Bronchial epithelial cell (primary cell): ENCODE measurements at regions not wholly inside any gene's neighbourhood (a gene's known extent, or its start where the extent isn't known, plus 50 kb on each side); places are given as distances from the start of the nearest gene placed in this dataset.

Experiments used
- DNase-seq: peaks from one replicate; pipeline ENCODE4 v3.0.0-alpha.2; 2010; ENCODE audit warnings: low read depth
- FAIRE-seq: peaks from 2 replicates; lab custom pipeline; 2011; peaks lifted over from hg19 to GRCh38; lab: Jason Lieb, UNC
- H3K27me3 ChIP-seq: 2 replicates; pipeline ENCODE4 v1.5.1; 2011; ENCODE audit warnings: low read length; ENCODE audit not compliant: control insufficient read depth, insufficient read depth
- H3K36me3 ChIP-seq: 2 replicates; pipeline ENCODE4 v1.5.1; 2011; ENCODE audit warnings: low read length; ENCODE audit not compliant: control insufficient read depth, insufficient read depth
- H3K4me3 ChIP-seq: 2 replicates; pipeline ENCODE4 v1.5.1; 2011; ENCODE audit warnings: mild to moderate bottlenecking, low read depth, low read length, control low read depth
- TF ChIP-seq, protein P1 (sequence below): IDR thresholded peaks from 2 replicates; pipeline ENCODE4 v1.5.1; 2011; ENCODE audit warnings: mild to moderate bottlenecking, moderate library complexity, low read length, control low read depth, inconsistent platforms; ENCODE audit not compliant: insufficient read depth, severe bottlenecking

DNA sequence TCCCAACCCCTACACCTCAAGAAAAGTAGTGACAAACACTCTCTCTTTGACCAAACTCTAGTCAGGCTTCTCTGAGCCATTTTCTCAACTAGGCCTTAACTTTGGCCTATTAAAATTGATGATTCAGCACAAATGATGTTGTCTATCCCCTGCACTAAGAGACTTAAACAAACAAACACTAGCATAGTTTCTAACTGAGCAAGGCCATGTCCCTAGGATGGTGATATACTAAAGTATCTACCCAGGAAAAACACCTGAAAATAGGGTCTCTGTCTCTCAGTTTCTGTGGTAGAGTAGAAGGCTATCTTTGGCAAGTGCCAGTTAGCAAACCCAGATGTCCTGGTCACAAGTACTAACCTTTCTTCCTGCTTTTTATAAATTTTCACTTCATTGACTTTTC, 219.7 kb upstream of the ANO3 start:
- no peaks in the 10 kb centered on the region for H3K36me3 ChIP-seq
- TF ChIP-seq, protein P1, sequence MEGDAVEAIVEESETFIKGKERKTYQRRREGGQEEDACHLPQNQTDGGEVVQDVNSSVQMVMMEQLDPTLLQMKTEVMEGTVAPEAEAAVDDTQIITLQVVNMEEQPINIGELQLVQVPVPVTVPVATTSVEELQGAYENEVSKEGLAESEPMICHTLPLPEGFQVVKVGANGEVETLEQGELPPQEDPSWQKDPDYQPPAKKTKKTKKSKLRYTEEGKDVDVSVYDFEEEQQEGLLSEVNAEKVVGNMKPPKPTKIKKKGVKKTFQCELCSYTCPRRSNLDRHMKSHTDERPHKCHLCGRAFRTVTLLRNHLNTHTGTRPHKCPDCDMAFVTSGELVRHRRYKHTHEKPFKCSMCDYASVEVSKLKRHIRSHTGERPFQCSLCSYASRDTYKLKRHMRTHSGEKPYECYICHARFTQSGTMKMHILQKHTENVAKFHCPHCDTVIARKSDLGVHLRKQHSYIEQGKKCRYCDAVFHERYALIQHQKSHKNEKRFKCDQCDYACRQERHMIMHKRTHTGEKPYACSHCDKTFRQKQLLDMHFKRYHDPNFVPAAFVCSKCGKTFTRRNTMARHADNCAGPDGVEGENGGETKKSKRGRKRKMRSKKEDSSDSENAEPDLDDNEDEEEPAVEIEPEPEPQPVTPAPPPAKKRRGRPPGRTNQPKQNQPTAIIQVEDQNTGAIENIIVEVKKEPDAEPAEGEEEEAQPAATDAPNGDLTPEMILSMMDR = no peak
- no peak for FAIRE-seq

DNA sequence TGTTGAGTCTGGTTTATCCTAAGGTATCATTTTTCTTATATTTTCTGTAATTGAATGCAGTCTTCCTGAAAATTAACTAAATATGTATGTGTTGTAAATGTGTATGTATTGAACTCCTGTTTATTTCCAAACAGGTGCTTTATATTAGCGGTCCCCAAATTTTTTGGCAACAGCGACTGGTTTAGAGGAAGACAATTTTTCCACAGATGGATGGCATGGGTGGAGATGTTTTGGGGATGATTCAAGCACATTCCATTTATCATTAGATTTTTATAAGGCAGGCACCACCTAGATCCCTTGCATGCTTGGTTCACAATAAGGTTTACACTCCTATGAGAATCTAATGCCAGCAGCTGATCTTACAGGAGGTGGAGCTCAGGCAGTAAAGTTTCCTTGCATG, 210.5 kb upstream of the ANO3 start:
- Histone ChIP-seq H3K36me3 (no peaks in the 10 kb centered on the region), H3K27me3 (no peaks in the 10 kb centered on the region), H3K4me3 (no peak overlapping the region)
- no peak for FAIRE-seq
- TF ChIP-seq, protein P1 = no peak
- DNase-seq = no peak

More for the DNA sequence above, 219.7 kb upstream of the ANO3 start:
- no peak overlapping the region for H3K4me3 ChIP-seq
- no peaks in the 10 kb centered on the region for H3K27me3 ChIP-seq
- DNase-seq = no peak

DNA sequence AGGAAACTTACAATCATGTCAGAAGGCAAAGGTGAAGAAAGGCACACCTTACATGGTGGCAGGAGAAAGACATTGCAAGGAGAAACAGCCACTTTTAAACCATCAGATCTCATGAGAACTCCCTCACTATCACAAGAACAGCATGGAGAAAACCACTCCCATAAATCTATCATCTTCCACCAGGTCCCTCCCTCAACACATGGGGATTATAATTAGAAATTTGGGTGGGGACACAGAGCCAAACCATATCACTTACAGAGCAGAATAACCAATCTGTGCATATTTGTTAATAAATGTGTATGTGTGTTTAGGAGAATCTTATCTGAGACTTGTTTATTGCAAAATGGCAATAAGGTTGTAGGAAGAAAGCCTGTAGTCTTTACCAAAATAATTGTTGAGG, 205.2 kb upstream of the ANO3 start:
- TF ChIP-seq, protein P1 = no peak
- FAIRE-seq (no peak), DNase-seq (no peak)
- H3K27me3 ChIP-seq = no peaks in the 10 kb centered on the region
- no peak overlapping the region for H3K4me3 ChIP-seq
- H3K36me3 ChIP-seq = no peaks in the 10 kb centered on the region

DNA sequence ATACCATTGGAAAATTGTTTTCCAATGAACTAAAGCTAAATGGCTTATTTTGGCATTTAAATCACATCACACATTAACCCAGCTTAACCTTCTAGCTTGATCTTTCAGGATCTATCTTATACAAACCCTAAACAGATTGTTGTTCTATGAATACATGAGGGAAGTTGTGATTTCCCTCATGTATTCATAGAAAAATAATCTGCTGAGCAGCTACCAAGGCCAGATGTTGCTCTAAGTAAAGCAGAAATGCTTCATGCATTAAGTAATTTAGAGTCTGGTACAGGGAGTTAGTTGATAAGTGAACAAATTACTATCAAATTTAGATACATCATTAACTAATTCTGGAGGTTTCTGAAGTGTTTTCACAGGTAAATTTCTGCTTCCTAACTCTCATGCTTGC, 204.6 kb upstream of the ANO3 start:
- TF ChIP-seq, protein P1 = no peak
- H3K4me3 ChIP-seq = no peak overlapping the region
- no peaks in the 10 kb centered on the region for H3K27me3 ChIP-seq
- FAIRE-seq = no peak
- DNase-seq = no peak
- no peaks in the 10 kb centered on the region for H3K36me3 ChIP-seq

DNA sequence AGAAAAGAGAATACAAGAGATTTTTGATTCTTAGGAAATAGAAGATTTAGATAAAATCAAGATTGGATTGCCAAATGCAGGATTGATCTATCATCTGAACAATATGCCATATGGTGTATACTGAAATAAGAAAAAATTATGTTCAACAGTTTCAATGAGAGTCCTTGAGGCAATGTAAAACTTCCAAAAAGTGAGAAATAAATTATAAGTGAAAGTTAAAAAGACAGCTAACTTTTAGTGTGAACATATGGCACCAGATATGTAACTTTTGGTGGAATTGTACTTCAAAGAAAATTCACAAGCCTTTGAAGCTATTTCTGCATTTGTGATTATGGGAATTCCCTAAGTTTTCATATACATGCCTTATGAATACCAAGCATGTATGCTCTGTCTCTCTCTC, 200.5 kb upstream of the ANO3 start:
- H3K36me3 ChIP-seq = no peaks in the 10 kb centered on the region
- H3K4me3 ChIP-seq = no peak overlapping the region
- DNase-seq = no peak
- TF ChIP-seq, protein P1 = no peak
- FAIRE-seq = no peak
- no peaks in the 10 kb centered on the region for H3K27me3 ChIP-seq

DNA sequence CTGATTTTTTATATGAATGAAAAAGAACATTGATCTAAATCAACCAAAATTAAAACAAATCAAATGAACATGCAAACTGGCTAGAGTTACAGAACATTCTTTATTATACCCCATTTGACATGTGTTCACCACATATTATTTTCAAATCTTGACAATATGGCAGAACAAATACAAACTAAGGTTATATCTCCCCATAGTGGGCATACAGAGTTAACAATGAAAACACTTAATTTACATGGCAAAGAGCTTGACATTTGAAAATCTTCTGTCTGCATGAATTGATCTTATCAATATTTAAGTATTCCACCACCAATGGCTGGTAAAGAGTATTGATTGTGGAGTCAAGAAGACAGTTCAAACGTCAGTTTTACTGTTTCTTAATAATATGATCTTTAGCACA, 197.9 kb upstream of the ANO3 start:
- DNase-seq (no peak), FAIRE-seq (no peak)
- Histone ChIP-seq H3K27me3 (no peaks in the 10 kb centered on the region), H3K36me3 (no peaks in the 10 kb centered on the region), H3K4me3 (no peak overlapping the region)
- TF ChIP-seq, protein P1 = no peak
